OCI-LY7 (cell line): ENCODE measurements at regions not wholly inside any gene's neighbourhood (a gene's known extent, or its start where the extent isn't known, plus 50 kb on each side); places are given as distances from the start of the nearest gene placed in this dataset.

ENCODE experiments used
- CTCF ChIP-seq: fragments of 200-600 bp; sonication (generic); conservative IDR thresholded peaks from 2 replicates; pipeline ENCODE4 v1.5.1; 2014; ENCODE audit warnings: mild to moderate bottlenecking, antibody characterized with exemption, low read length, moderate library complexity, mixed read lengths
- EZH2phosphoT487 ChIP-seq: fragments of 200-600 bp; sonication (generic); IDR thresholded peaks from 2 replicates; pipeline ENCODE4 v1.6.1; 2018; ENCODE audit warnings: low read depth, borderline replicate concordance, mild to moderate bottlenecking, mixed run types, antibody characterized with exemption, low read length, moderate library complexity, mixed read lengths

- TF ChIP-seq EZH2phosphoT487 (no peak), CTCF (no peak)
Measured at GRCh38 chr6:9405825-9406224, 970.5 kb upstream of the SLC35B3 start.
